ENCODE measurements at regions not wholly inside any gene's neighbourhood (a gene's known extent, or its start where the extent isn't known, plus 50 kb on each side); places are given as distances from the start of the nearest gene placed in this dataset.
"Not testable (repeated sequence)": the region's sequence is repeated elsewhere in the genome, so short reads cannot be mapped to it uniquely, and the experiment has no call there.

DNA sequence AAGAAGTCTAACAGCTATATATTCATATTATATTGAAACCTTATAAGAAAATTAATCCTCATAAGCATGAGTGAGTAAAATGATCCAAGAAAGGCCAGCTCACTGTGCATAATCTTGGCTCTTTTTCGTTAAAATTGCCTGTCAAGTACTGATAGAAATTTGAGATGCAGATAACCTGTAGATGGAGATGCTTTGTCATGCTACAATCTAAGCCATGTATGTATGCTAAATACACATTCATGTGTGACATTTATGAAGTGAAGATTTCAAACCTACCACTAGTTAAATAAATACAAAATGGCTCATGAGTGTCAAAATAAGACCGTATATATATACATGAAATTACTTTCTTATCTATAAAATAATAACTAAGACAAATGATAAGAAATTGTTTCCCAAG lies 1491.5 kb upstream of the PRMT6 start:
- H3K27ac ChIP-seq (ENCODE audit: insufficient read depth in 1 of 2, low read depth in 1 of 2, low read length in 2 of 2, poor library complexity in 1 of 2, severe bottlenecking in 2 of 2): no peak overlapping the region
- no peaks in the 10 kb centered on the region for H3K9me3 ChIP-seq (ENCODE audit: control extremely low read depth in 1 of 5, control insufficient read depth in 4 of 5, insufficient read depth in 2 of 5, low read depth in 1 of 5, low read length in 4 of 5)
- H3K4me1 ChIP-seq (ENCODE audit: control extremely low read depth in 1 of 4, control insufficient read depth in 4 of 4, insufficient read depth in 4 of 4, low read length in 3 of 4): no peaks in the 10 kb centered on the region
- no CpG with 5 or more reads among the region's 2 CpGs for WGBS (ENCODE audit: insufficient coverage)
- no peaks in the 10 kb centered on the region for H3K36me3 ChIP-seq (ENCODE audit: control insufficient read depth in 4 of 4, insufficient read depth in 4 of 4, low read length in 3 of 4)
- POLR2A ChIA-PET: no interaction called here
- H3K27me3 ChIP-seq (replicated peaks in 2 of 5; ENCODE audit: control insufficient read depth in 4 of 5, insufficient read depth in 5 of 5, low read length in 4 of 5): no peaks in the 10 kb centered on the region
- CTCF ChIA-PET: no interaction called here
- no peak overlapping the region for H3K4me3 ChIP-seq (ENCODE audit: control insufficient read depth in 1 of 7, extremely low read depth in 1 of 7, insufficient read depth in 4 of 7, low read depth in 2 of 7, low read length in 6 of 7)
- DNase-seq: no peak

DNA sequence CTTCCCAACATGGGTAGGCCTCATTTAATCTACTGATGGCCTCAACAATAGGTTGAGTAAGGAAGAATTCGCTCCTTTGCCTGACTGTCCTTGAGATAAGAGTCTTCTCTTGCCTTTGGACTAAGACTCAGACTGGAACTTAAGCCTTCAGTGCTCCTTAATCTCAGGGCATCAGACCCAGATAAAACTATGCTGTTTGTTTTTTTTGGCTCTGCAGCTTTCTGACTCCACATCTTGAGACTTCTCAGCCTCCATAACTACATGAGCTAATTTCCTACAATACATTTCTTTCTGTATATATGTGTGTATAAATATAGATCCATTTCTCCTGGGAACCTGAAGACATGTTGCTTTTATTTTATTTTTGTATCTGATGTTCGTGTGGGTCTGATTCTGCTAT lies 1470.7 kb upstream of the PRMT6 start:
- 50% methylated on average over 1 of the region's 2 CpGs for WGBS (ENCODE audit: insufficient coverage)
- no peak for DNase-seq
- Histone ChIP-seq H3K36me3 (ENCODE audit: control insufficient read depth in 4 of 4, insufficient read depth in 4 of 4, low read length in 3 of 4) (no peaks in the 10 kb centered on the region), H3K4me1 (ENCODE audit: control extremely low read depth in 1 of 4, control insufficient read depth in 4 of 4, insufficient read depth in 4 of 4, low read length in 3 of 4) (no peaks in the 10 kb centered on the region), H3K4me3 (ENCODE audit: control insufficient read depth in 1 of 7, extremely low read depth in 1 of 7, insufficient read depth in 4 of 7, low read depth in 2 of 7, low read length in 6 of 7) (no peak overlapping the region), H3K27me3 (replicated peaks in 2 of 5; ENCODE audit: control insufficient read depth in 4 of 5, insufficient read depth in 5 of 5, low read length in 4 of 5) (no peaks in the 10 kb centered on the region), H3K27ac (ENCODE audit: insufficient read depth in 1 of 2, low read depth in 1 of 2, low read length in 2 of 2, poor library complexity in 1 of 2, severe bottlenecking in 2 of 2) (no peak overlapping the region), H3K9me3 (ENCODE audit: control extremely low read depth in 1 of 5, control insufficient read depth in 4 of 5, insufficient read depth in 2 of 5, low read depth in 1 of 5, low read length in 4 of 5) (no peaks in the 10 kb centered on the region)
- ChIA-PET POLR2A (no interaction called here), CTCF (no interaction called here)

DNA sequence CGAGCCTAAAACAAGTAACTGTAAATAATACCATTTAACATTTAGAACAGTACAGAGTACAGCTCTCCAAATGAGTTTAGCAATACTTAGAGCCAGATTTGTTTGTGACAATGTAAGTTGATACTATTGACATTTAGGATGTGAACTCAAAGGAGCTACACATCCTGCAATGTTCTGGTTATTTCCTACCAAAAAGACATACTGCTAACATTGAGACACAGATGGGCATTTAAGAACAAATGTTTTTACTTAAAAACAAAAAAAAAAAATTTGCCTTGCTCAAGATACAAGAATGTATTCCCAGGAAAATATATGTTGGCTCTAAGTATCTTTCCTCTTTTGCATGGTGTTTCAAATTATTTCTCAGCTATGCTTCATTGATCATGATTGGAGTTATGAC lies 1464.8 kb upstream of the PRMT6 start:
- Histone ChIP-seq H3K4me1 (ENCODE audit: control extremely low read depth in 1 of 4, control insufficient read depth in 4 of 4, insufficient read depth in 4 of 4, low read length in 3 of 4) (no peaks in the 10 kb centered on the region), H3K36me3 (ENCODE audit: control insufficient read depth in 4 of 4, insufficient read depth in 4 of 4, low read length in 3 of 4) (no peaks in the 10 kb centered on the region), H3K27me3 (replicated peaks in 2 of 5; ENCODE audit: control insufficient read depth in 4 of 5, insufficient read depth in 5 of 5, low read length in 4 of 5) (no peaks in the 10 kb centered on the region), H3K9me3 (ENCODE audit: control extremely low read depth in 1 of 5, control insufficient read depth in 4 of 5, insufficient read depth in 2 of 5, low read depth in 1 of 5, low read length in 4 of 5) (no peaks in the 10 kb centered on the region), H3K4me3 (ENCODE audit: control insufficient read depth in 1 of 7, extremely low read depth in 1 of 7, insufficient read depth in 4 of 7, low read depth in 2 of 7, low read length in 6 of 7) (no peak overlapping the region), H3K27ac (ENCODE audit: insufficient read depth in 1 of 2, low read depth in 1 of 2, low read length in 2 of 2, poor library complexity in 1 of 2, severe bottlenecking in 2 of 2) (no peak overlapping the region)
- no peak for DNase-seq
- CTCF ChIA-PET: no interaction called here
- POLR2A ChIA-PET: no interaction called here
- no CpG with 5 or more reads among the region's 1 CpG for WGBS (ENCODE audit: insufficient coverage)

DNA sequence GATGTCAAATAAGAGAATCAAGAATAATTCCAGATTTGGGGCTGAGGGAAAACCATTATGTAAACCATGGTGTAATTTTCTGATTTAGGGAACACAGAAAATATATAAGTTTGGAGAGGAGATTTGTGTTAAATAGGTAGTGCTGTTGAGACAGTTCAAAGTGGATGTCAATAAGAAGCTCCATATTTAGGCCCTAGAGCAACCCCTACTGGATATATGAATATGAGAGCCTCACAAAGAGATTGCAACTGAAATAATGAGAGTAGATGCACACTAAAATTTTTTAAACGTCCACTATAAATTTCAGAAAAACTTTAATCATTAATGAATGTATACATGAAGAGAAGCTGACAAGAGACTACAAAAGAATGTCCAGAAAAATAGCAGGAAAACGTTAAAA lies 1447.8 kb upstream of the PRMT6 start:
- H3K9me3 ChIP-seq (ENCODE audit: control extremely low read depth in 1 of 5, control insufficient read depth in 4 of 5, insufficient read depth in 2 of 5, low read depth in 1 of 5, low read length in 4 of 5): no peaks in the 10 kb centered on the region
- no peaks in the 10 kb centered on the region for H3K4me1 ChIP-seq (ENCODE audit: control extremely low read depth in 1 of 4, control insufficient read depth in 4 of 4, insufficient read depth in 4 of 4, low read length in 3 of 4)
- H3K4me3 ChIP-seq (ENCODE audit: control insufficient read depth in 1 of 7, extremely low read depth in 1 of 7, insufficient read depth in 4 of 7, low read depth in 2 of 7, low read length in 6 of 7): no peak overlapping the region
- no peaks in the 10 kb centered on the region for H3K27me3 ChIP-seq (replicated peaks in 2 of 5; ENCODE audit: control insufficient read depth in 4 of 5, insufficient read depth in 5 of 5, low read length in 4 of 5)
- 33% methylated on average over 1 of the region's 2 CpGs for WGBS (ENCODE audit: insufficient coverage)
- H3K27ac ChIP-seq (ENCODE audit: insufficient read depth in 1 of 2, low read depth in 1 of 2, low read length in 2 of 2, poor library complexity in 1 of 2, severe bottlenecking in 2 of 2): no peak overlapping the region
- no peaks in the 10 kb centered on the region for H3K36me3 ChIP-seq (ENCODE audit: control insufficient read depth in 4 of 4, insufficient read depth in 4 of 4, low read length in 3 of 4)
- ChIA-PET CTCF (no interaction called here), POLR2A (no interaction called here)
- DNase-seq: no peak

DNA sequence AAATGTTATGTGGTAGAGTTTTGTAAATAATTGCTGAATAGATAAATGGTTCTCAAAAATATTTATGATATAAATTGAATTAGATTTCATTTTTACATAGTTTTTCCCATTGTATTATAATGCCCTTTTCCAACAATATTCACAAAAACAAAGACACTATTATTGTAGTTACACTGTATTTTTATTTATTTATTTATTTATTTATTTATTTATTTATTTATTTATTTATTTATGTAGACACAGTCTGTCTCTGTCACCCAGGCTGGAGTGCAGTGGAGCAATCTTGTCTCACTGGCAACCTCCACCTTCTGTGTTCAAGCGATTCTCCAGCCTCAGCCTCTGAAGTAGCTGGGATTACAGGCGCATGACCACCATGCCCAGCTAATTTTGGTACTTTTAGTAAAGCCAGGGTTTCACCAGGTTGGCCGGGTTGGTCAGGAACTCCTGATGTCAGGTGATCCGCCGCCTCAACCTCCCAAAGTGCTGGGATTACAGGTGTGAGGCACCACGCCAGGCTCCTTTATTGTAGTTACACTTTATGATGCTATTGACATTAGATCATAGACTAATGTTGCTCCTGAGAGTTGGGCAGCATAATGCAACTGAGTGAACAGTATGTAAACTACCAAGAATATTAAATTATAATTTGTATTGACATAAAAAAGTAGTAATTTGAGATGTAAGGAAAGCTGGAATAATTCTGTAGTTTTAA lies 1430.0 kb upstream of the PRMT6 start:
- Histone ChIP-seq H3K36me3 (ENCODE audit: control insufficient read depth in 4 of 4, insufficient read depth in 4 of 4, low read length in 3 of 4) (no peaks in the 10 kb centered on the region), H3K4me1 (ENCODE audit: control extremely low read depth in 1 of 4, control insufficient read depth in 4 of 4, insufficient read depth in 4 of 4, low read length in 3 of 4) (no peaks in the 10 kb centered on the region), H3K9me3 (ENCODE audit: control extremely low read depth in 1 of 5, control insufficient read depth in 4 of 5, insufficient read depth in 2 of 5, low read depth in 1 of 5, low read length in 4 of 5) (no peaks in the 10 kb centered on the region), H3K4me3 (ENCODE audit: control insufficient read depth in 1 of 7, extremely low read depth in 1 of 7, insufficient read depth in 4 of 7, low read depth in 2 of 7, low read length in 6 of 7) (no peak overlapping the region), H3K27me3 (replicated peaks in 2 of 5; ENCODE audit: control insufficient read depth in 4 of 5, insufficient read depth in 5 of 5, low read length in 4 of 5) (no peaks in the 10 kb centered on the region), H3K27ac (ENCODE audit: insufficient read depth in 1 of 2, low read depth in 1 of 2, low read length in 2 of 2, poor library complexity in 1 of 2, severe bottlenecking in 2 of 2) (no peak overlapping the region)
- 57% methylated on average over 3 of the region's 6 CpGs for WGBS (ENCODE audit: insufficient coverage)
- ChIA-PET POLR2A (no interaction called here), CTCF (no interaction called here)
- DNase-seq: no peak

DNA sequence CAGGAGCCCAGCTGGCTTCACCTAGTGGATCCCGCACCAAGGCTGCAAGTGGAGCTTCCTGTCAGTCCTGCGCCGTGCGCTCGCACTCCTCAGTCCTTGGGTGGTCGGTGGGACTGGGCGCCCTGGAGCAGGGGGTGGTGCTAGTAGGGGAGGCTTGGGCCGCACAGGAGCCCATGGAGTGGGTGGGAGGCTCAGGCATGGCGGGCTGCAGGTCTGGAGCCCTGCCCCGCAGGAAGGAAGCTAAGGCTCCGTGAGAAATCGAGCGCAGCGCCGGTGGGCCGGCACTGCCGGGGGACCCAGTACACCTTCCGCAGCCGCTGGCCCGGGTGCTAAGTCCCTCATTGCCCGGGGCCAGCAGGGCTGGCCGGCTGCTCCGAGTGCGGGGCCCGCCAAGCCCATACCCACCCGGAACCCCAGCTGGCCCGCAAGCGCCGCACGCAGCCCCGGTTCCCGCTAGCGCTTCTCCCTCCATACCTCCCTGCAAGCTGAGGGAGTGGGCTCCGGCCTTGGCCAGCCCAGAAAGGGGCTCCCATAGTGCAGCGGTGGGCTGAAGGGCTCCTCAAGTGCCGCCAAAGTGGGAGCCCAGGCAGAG lies 1425.2 kb upstream of the PRMT6 start:
- H3K4me3 ChIP-seq (ENCODE audit: control insufficient read depth in 1 of 7, extremely low read depth in 1 of 7, insufficient read depth in 4 of 7, low read depth in 2 of 7, low read length in 6 of 7); DNase-seq; H3K27me3 ChIP-seq (replicated peaks in 2 of 5; ENCODE audit: control insufficient read depth in 4 of 5, insufficient read depth in 5 of 5, low read length in 4 of 5); H3K9me3 ChIP-seq (ENCODE audit: control extremely low read depth in 1 of 5, control insufficient read depth in 4 of 5, insufficient read depth in 2 of 5, low read depth in 1 of 5, low read length in 4 of 5); H3K27ac ChIP-seq (ENCODE audit: insufficient read depth in 1 of 2, low read depth in 1 of 2, low read length in 2 of 2, poor library complexity in 1 of 2, severe bottlenecking in 2 of 2); POLR2A ChIA-PET; H3K36me3 ChIP-seq (ENCODE audit: control insufficient read depth in 4 of 4, insufficient read depth in 4 of 4, low read length in 3 of 4); H3K4me1 ChIP-seq (ENCODE audit: control extremely low read depth in 1 of 4, control insufficient read depth in 4 of 4, insufficient read depth in 4 of 4, low read length in 3 of 4); CTCF ChIA-PET: not testable (repeated sequence)
- 98% methylated on average over 18 of the region's 36 CpGs for WGBS (ENCODE audit: insufficient coverage)

DNA sequence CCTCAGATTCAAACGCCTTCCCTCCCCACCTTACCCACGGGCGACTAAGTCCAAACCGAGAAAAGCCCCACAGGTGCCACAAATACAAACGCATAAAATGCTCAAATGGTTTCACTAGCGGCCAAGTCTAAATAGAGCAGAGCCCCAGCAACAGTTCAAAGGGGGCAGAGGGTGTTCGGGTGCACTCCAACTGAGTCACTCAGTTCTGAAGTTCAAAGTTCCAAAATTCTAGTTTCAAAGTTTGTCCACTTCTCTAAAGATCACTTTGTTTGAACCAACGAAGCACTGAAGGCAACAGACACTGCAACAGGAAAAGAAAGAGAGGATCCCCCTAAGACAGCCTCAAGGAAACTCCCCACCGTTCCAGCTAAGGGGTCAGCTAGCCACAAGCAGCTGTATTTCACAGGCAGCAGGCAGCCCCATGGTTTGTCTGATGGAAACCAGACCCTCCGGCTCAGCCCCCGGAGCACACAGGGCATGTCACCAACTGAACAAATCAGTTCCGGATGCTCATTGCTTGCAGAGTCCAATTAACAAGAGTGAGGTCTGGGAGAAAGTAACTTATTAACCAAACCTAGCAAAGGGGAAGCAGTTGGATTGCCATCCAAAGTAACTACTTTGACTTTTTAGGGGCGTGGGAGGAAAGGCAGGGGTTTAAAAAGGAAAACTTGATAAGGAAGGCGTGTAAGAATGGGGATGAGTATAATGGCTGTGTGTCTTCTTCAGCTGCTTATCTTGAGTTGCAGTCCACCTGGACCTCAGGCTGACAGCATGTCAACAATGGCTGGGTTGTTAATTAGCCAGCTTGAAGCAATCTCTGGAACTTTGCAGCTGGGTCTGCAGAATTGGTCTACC lies 1423.9 kb upstream of the PRMT6 start:
- no peak for DNase-seq
- Histone ChIP-seq H3K36me3 (ENCODE audit: control insufficient read depth in 4 of 4, insufficient read depth in 4 of 4, low read length in 3 of 4) (no peaks in the 10 kb centered on the region), H3K9me3 (ENCODE audit: control extremely low read depth in 1 of 5, control insufficient read depth in 4 of 5, insufficient read depth in 2 of 5, low read depth in 1 of 5, low read length in 4 of 5) (no peaks in the 10 kb centered on the region), H3K4me1 (ENCODE audit: control extremely low read depth in 1 of 4, control insufficient read depth in 4 of 4, insufficient read depth in 4 of 4, low read length in 3 of 4) (no peaks in the 10 kb centered on the region), H3K27me3 (replicated peaks in 2 of 5; ENCODE audit: control insufficient read depth in 4 of 5, insufficient read depth in 5 of 5, low read length in 4 of 5) (no peaks in the 10 kb centered on the region), H3K27ac (ENCODE audit: insufficient read depth in 1 of 2, low read depth in 1 of 2, low read length in 2 of 2, poor library complexity in 1 of 2, severe bottlenecking in 2 of 2) (no peak overlapping the region), H3K4me3 (ENCODE audit: control insufficient read depth in 1 of 7, extremely low read depth in 1 of 7, insufficient read depth in 4 of 7, low read depth in 2 of 7, low read length in 6 of 7) (no peak overlapping the region)
- 95% methylated on average over 14 of the region's 14 CpGs for whole genome bisulfite sequencing (ENCODE audit: insufficient coverage)
- CTCF ChIA-PET: no interaction called here
- POLR2A ChIA-PET: no interaction called here
